HG02588 (cell line): ENCODE measurements at regions not wholly inside any gene's neighbourhood (a gene's known extent, or its start where the extent isn't known, plus 50 kb on each side); places are given as distances from the start of the nearest gene placed in this dataset.

ENCODE experiments used
- ATAC-seq: cut with Tn5 transposase; IDR thresholded peaks from one replicate; pipeline ENCODE4 v1.9.1; 2021; ENCODE audit warnings: mild to moderate bottlenecking, moderate library complexity; ENCODE audit not compliant: unreplicated experiment

GRCh38 chr6:147621263-147621662 lies 112.8 kb downstream of the SAMD5 start:
- ATAC-seq: no peak

GRCh38 chr6:147621961-147622360 lies 113.5 kb downstream of the SAMD5 start:
- ATAC-seq: no peak

- no peak for ATAC-seq
Measured at GRCh38 chr6:147624946-147625515, 116.5 kb downstream of the SAMD5 start.

- ATAC-seq: no peak
Measured at GRCh38 chr6:147625946-147626345, 117.5 kb downstream of the SAMD5 start.

- ATAC-seq: no peak
Measured at GRCh38 chr6:147627411-147627810, 118.9 kb downstream of the SAMD5 start.

GRCh38 chr6:147633191-147633590 lies 124.7 kb downstream of the SAMD5 start:
- no peak for ATAC-seq

- ATAC-seq: no peak
Measured at GRCh38 chr6:147637620-147638195, 129.2 kb downstream of the SAMD5 start.

GRCh38 chr6:147639279-147639678 lies 130.8 kb downstream of the SAMD5 start:
- no peak for ATAC-seq

GRCh38 chr6:147640606-147641005 lies 132.1 kb downstream of the SAMD5 start:
- ATAC-seq: no peak

GRCh38 chr6:147641511-147641910 lies 133.0 kb downstream of the SAMD5 start:
- ATAC-seq: no peak

GRCh38 chr6:147642458-147642857 lies 134.0 kb downstream of the SAMD5 start:
- ATAC-seq: no peak

- no peak for ATAC-seq
Measured at GRCh38 chr6:147643341-147644200, 135.1 kb downstream of the SAMD5 start.

GRCh38 chr6:147648916-147649315 lies 140.4 kb downstream of the SAMD5 start:
- ATAC-seq: no peak

GRCh38 chr6:147651249-147652063 lies 143.0 kb downstream of the SAMD5 start:
- ATAC-seq: no peak

GRCh38 chr6:147653631-147654030 lies 145.1 kb downstream of the SAMD5 start:
- no peak for ATAC-seq

GRCh38 chr6:147654103-147654845 lies 145.8 kb downstream of the SAMD5 start:
- no peak for ATAC-seq

- no peak for ATAC-seq
Measured at GRCh38 chr6:147660334-147661311, 152.1 kb downstream of the SAMD5 start.

GRCh38 chr6:147662646-147663045 lies 154.2 kb downstream of the SAMD5 start:
- ATAC-seq: no peak

GRCh38 chr6:147664092-147664491 lies 155.6 kb downstream of the SAMD5 start:
- ATAC-seq: no peak
